ENCODE measurements at regions not wholly inside any gene's neighbourhood (a gene's known extent, or its start where the extent isn't known, plus 50 kb on each side); places are given as distances from the start of the nearest gene placed in this dataset.

- no peak for DNase-seq
Observed at GRCh38 chr5:107215611-107216010, 455.1 kb downstream of the EFNA5 start.

- DNase-seq, result no peak
Observed at GRCh38 chr5:107213025-107213424, 457.7 kb downstream of the EFNA5 start.

- no peak for DNase-seq
Observed at GRCh38 chr5:107211630-107212029, 459.1 kb downstream of the EFNA5 start.

- no peak for DNase-seq
Observed at GRCh38 chr5:107208867-107209266, 461.9 kb downstream of the EFNA5 start.

GRCh38 chr5:107204413-107204812 lies 466.3 kb downstream of the EFNA5 start:
- DNase-seq, result no peak

- DNase-seq, result no peak
Observed at GRCh38 chr5:107203243-107203642, 467.5 kb downstream of the EFNA5 start.

- no peak for DNase-seq
Observed at GRCh38 chr5:107199756-107200155, 471.0 kb downstream of the EFNA5 start.

GRCh38 chr5:107196500-107197059 lies 474.2 kb downstream of the EFNA5 start:
- DNase-seq, result no peak

GRCh38 chr5:107195890-107196395 lies 474.8 kb downstream of the EFNA5 start:
- no peak for DNase-seq

- no peak for DNase-seq
Observed at GRCh38 chr5:107184871-107185270, 485.9 kb downstream of the EFNA5 start.

- DNase-seq, result no peak
Observed at GRCh38 chr5:107184066-107184465, 486.7 kb downstream of the EFNA5 start.

GRCh38 chr5:107170620-107171019 lies 500.1 kb downstream of the EFNA5 start:
- no peak for DNase-seq

GRCh38 chr5:107169867-107170266 lies 500.9 kb downstream of the EFNA5 start:
- DNase-seq, result no peak

- no peak for DNase-seq
Observed at GRCh38 chr5:107168848-107169752, 501.6 kb downstream of the EFNA5 start.

GRCh38 chr5:107168086-107168485 lies 502.7 kb downstream of the EFNA5 start:
- DNase-seq, result no peak

- no peak for DNase-seq
Observed at GRCh38 chr5:107165296-107165695, 505.4 kb downstream of the EFNA5 start.

- DNase-seq, result no peak
Observed at GRCh38 chr5:107157809-107158208, 512.9 kb downstream of the EFNA5 start.

- no peak for DNase-seq
Observed at GRCh38 chr5:107155707-107156106, 515.0 kb downstream of the EFNA5 start.

GRCh38 chr5:107154593-107154992 lies 516.1 kb downstream of the EFNA5 start:
- no peak for DNase-seq

- DNase-seq, result no peak
Observed at GRCh38 chr5:107153283-107153682, 517.5 kb downstream of the EFNA5 start.

- DNase-seq, result no peak
Observed at GRCh38 chr5:107149243-107150005, 521.3 kb downstream of the EFNA5 start.

- no peak for DNase-seq
Observed at GRCh38 chr5:107147589-107147988, 523.1 kb downstream of the EFNA5 start.

- no peak for DNase-seq
Observed at GRCh38 chr5:107146901-107147300, 523.8 kb downstream of the EFNA5 start.

GRCh38 chr5:107135391-107135790 lies 535.3 kb downstream of the EFNA5 start:
- DNase-seq, result no peak

Data from activated CD4-positive, CD25-positive, alpha-beta regulatory T cell treated with anti-CD3 and anti-CD28 coated beads, Interleukin-2, amount 50 U/mL, for 72 hours (primary cell).